Activated CD8-positive, alpha-beta T cell treated with anti-CD3 and anti-CD28 coated beads, Interleukin-2, amount 10 ng/mL, durations not matched to agents 7 days and 5 days (primary cell): ENCODE measurements at regions not wholly inside any gene's neighbourhood (a gene's known extent, or its start where the extent isn't known, plus 50 kb on each side); places are given as distances from the start of the nearest gene placed in this dataset.

Experiments used
- ATAC-seq: fragments of 150-1000 bp; cut with Tn5 transposase; one replicate; pipeline ENCODE4 v1.10.0; 2021; ENCODE audit warnings: moderate library complexity
- CTCF ChIA-PET: fragments of 350-600 bp; sonication (Branson Sonifier 250); formaldehyde crosslinking; loops from one replicate; lab custom pipeline; 2021; ENCODE audit warnings: antibody characterized with exemption; lab: Charles Lee
- POLR2A ChIA-PET: fragments of 350-600 bp; sonication (Branson Sonifier 250); formaldehyde crosslinking; loops from one replicate; lab custom pipeline; 2021; ENCODE audit warnings: antibody characterized with exemption; lab: Charles Lee
- DNase-seq: peaks from one replicate; pipeline ENCODE4 v3.0.0-alpha.2; 2020
- H3K27ac Mint-ChIP-seq: one replicate; pipeline ENCODE4 v1.8.0; 2021; ENCODE audit warnings: mild to moderate bottlenecking, mixed read lengths
- H3K27me3 Mint-ChIP-seq: one replicate; pipeline ENCODE4 v1.8.0; 2021; ENCODE audit warnings: low read depth, mixed read lengths
- H3K36me3 Mint-ChIP-seq: one replicate; pipeline ENCODE4 v1.8.0; 2021; ENCODE audit warnings: low read depth, mixed read lengths
- H3K4me1 Mint-ChIP-seq: one replicate; pipeline ENCODE4 v1.8.0; 2021; ENCODE audit warnings: low read depth, mixed read lengths
- H3K4me3 Mint-ChIP-seq: one replicate; pipeline ENCODE4 v1.8.0; 2021; ENCODE audit warnings: mild to moderate bottlenecking, mixed read lengths
- H3K9me3 Mint-ChIP-seq: one replicate; pipeline ENCODE4 v1.8.0; 2022; ENCODE audit warnings: mixed read lengths; ENCODE audit not compliant: insufficient read depth

DNA sequence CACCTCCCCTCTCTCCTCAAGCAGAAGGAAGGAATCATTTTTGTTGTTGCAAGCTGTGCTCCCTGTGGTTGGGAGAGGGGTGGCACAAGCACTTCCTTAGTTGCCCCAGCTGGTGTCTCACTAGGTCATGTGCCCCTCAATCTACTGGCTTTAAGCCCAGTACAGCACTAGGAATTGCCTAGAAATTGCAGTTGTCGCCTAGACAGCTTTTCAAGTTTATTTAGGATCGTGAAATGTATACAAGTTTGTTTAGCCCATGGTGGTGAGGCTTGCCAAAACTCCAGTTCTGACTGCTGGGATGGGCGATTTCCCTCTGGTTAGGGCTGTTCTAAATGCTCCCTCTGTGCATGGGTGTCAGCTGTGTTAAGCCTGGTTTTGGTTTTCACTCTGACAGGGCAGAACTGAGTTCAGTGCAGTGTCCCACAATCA, 126.8 kb upstream of the ZNF644 start:
- ATAC-seq (no peak), DNase-seq (no peak)
- Mint-ChIP-seq H3K27ac (no peak overlapping the region), H3K36me3 (no peaks in the 10 kb centered on the region), H3K9me3 (no peaks in the 10 kb centered on the region), H3K4me3 (no peak overlapping the region), H3K4me1 (no peaks in the 10 kb centered on the region), H3K27me3 (peaks cover 14% of the 10 kb centered on the region)
- POLR2A ChIA-PET, result interaction anchor here (0.6 kb wide), 1 partner anchor 716 kb away, joined by 5 read pairs; no protein-coding TSS in a partner anchor
- CTCF ChIA-PET, result interaction anchor here (2.8 kb wide), 1 partner anchor 17 kb away, joined by 7 read pairs; no protein-coding TSS in a partner anchor

DNA sequence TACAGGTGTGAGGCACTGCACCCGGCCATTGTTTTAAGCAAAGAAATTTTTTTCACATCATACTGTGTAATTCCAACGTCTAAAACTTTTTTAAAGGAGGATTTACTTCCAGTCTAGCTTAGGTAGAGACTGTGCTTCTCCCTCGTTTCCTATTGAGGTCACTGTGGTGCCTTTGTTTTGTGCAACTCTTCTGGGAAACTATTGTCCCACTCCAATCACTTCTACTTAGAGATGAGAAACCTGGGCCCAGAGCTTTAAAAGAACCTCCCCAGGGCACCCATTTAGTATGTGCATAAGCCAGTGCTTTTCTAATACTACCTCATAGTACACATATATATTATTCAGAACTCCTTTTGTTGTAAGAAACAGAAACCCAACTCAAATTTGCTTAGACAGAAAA, 120.0 kb upstream of the ZNF644 start:
- no peak overlapping the region for H3K27ac Mint-ChIP-seq
- DNase-seq (no peak), ATAC-seq (no peak)
- no peaks in the 10 kb centered on the region for H3K4me1 Mint-ChIP-seq
- no peaks in the 10 kb centered on the region for H3K9me3 Mint-ChIP-seq
- no peak overlapping the region for H3K4me3 Mint-ChIP-seq
- peaks cover 8% of the 10 kb centered on the region for H3K27me3 Mint-ChIP-seq
- ChIA-PET POLR2A (no interaction called here), CTCF (interaction anchor here (1.4 kb wide), 1 partner anchor 24 kb away, joined by 7 read pairs; no protein-coding TSS in a partner anchor)
- no peaks in the 10 kb centered on the region for H3K36me3 Mint-ChIP-seq

DNA sequence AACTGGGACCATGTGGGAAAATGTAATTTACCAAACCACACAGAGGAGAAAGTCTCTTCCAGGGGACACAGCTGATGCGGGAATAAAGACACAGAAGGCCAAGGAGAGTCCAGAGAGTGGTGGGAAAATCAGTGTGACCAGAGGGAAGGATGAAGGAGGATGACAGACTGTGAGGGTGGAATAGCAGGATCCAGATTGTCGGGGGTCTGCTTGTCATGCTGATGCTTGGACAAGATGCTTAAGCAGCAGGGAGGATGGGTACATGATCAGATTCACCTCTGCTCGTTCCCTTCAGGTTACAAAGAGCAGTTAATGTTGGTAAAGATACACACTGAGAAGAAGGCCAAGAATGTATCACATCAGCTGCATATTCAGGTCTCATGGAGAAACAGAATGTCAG, 117.1 kb upstream of the ZNF644 start:
- Mint-ChIP-seq H3K27ac (no peak overlapping the region), H3K36me3 (no peaks in the 10 kb centered on the region), H3K4me3 (no peak overlapping the region), H3K9me3 (no peaks in the 10 kb centered on the region), H3K4me1 (peaks cover 6% of the 10 kb centered on the region), H3K27me3 (peaks cover 3% of the 10 kb centered on the region)
- POLR2A ChIA-PET, result no interaction called here
- no peak for DNase-seq
- ATAC-seq, result no peak
- CTCF ChIA-PET, result interaction anchor here (1.9 kb wide), 1 partner anchor 27 kb away, joined by 4 read pairs; no protein-coding TSS in a partner anchor

DNA sequence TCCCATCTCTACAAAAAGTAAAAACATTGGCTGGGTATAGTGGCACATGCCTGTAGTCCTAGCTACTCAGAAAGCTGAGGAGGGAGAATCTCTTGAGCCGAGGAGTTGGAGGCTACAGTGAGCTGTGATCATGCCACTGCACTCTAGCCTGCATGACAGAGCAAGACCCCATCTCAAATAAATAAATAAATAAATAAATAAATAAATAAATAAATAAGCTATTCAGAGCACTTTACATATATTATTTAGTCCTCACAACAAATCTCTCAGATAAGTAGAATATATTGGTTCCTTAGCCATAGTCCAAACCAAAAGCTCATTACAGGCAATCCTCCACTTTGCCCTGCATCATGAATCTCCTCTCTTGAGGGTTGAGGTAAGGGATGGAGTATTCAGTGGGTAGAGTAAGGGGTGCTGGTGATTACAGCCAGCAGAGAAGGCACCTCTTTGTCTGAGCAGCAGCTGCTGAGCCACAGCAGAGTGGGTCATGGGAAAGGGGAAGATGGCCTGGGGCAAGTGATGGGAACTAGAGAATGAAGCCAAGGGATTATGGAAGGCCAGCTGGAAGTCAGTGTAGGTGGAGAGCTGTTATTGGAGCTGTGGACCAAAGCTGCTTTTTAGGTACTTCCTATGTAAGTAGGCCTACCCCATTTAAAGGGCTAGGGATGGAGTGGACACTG, 115.5 kb upstream of the ZNF644 start:
- Mint-ChIP-seq H3K9me3 (no peaks in the 10 kb centered on the region), H3K4me1 (peaks cover 6% of the 10 kb centered on the region), H3K27me3 (peaks cover 5% of the 10 kb centered on the region), H3K36me3 (no peaks in the 10 kb centered on the region), H3K27ac (no peak overlapping the region), H3K4me3 (no peak overlapping the region)
- POLR2A ChIA-PET, result no interaction called here
- ATAC-seq, result no peak
- DNase-seq, result no peak
- CTCF ChIA-PET, result interaction anchor here (1.9 kb wide), 1 partner anchor 29 kb away, joined by 4 read pairs; no protein-coding TSS in a partner anchor

DNA sequence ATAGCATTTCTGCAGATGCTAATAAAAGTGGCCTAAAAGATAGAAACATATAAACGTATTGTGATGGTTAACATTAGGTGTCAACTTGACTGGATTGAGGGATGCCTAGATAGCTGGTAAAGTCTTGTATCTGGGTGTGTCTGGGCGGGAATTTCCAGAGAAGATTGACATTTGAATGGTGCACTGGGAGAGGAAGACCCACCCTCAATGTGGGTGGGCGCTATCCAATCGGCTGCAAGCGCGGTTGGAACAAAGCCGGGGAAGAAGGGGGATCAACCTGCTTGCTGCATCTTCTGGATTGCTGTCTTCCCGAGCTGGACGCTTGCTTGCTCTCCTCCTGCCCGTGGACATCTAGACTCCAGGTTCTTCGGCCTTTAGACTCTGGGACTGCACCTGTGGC, 114.0 kb upstream of the ZNF644 start:
- Mint-ChIP-seq H3K4me3 (no peak overlapping the region), H3K36me3 (no peaks in the 10 kb centered on the region), H3K4me1 (peaks cover 6% of the 10 kb centered on the region), H3K27me3 (peaks cover 5% of the 10 kb centered on the region), H3K27ac (no peak overlapping the region), H3K9me3 (no peaks in the 10 kb centered on the region)
- POLR2A ChIA-PET, result no interaction called here
- CTCF ChIA-PET, result no interaction called here
- ATAC-seq, result no peak
- no peak for DNase-seq

DNA sequence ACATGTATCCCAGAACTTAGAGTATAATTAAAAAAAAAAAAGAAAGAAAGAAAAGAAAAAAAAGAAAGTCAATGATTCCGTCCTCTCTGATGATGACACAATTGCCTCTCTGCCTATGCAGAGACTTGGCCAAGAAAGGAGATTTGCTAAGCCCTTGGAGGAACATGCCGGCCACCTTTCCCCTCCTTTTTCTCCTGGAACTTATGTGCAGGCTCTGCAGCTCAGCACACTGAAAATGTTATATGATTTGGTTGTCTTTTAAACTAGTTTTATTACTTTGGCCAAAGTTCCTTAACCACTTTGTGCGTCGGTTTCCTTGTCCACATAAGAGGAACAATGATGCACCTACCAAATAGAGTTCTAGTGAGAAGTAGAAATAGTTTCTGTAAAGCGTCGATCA, 111.4 kb upstream of the ZNF644 start:
- Mint-ChIP-seq H3K9me3 (no peaks in the 10 kb centered on the region), H3K27ac (no peak overlapping the region), H3K4me3 (no peak overlapping the region), H3K4me1 (peaks cover 6% of the 10 kb centered on the region), H3K27me3 (peaks cover 5% of the 10 kb centered on the region), H3K36me3 (no peaks in the 10 kb centered on the region)
- no peak for ATAC-seq
- CTCF ChIA-PET, result no interaction called here
- DNase-seq, result no peak
- POLR2A ChIA-PET, result no interaction called here

DNA sequence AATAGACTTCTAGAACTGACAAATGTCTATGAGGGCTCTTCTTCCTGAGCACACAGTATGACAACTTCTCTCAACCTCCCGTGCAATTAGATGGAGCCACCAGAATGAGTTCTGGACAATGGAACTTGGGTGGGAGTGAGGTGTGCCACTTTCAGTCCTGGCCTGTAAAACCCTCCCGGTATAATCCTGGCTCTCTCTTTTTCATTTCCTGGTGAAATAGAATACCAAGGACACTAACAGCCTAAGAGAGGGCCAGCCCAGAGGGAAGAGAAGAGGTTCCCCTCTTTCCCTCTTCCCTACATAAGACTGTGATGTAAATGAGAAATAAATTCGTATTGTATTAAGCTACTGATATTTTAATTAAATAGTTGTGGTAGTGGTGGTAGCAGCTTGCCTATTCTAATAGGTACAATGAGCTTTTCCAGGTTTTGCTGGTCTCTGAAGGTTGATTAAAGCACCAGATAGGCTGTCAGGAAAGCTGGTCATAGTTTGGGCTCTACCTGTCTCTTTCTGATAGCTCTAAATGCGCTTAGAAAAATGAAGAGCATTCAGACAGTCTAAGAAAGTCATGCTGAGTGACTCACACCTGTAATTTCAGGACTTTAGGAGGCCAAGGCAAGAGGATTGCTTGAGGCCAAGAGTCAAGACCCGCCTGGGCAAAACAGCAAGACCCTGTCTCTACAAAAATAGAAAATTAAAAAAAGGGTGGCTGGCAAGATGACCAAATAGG, 108.6 kb upstream of the ZNF644 start:
- H3K27me3 Mint-ChIP-seq, result peaks cover 2% of the 10 kb centered on the region
- DNase-seq, result no peak
- CTCF ChIA-PET, result no interaction called here
- H3K4me1 Mint-ChIP-seq, result no peaks in the 10 kb centered on the region
- H3K27ac Mint-ChIP-seq, result no peak overlapping the region
- ATAC-seq, result no peak
- no peaks in the 10 kb centered on the region for H3K36me3 Mint-ChIP-seq
- no peak overlapping the region for H3K4me3 Mint-ChIP-seq
- H3K9me3 Mint-ChIP-seq, result no peaks in the 10 kb centered on the region
- POLR2A ChIA-PET, result no interaction called here

DNA sequence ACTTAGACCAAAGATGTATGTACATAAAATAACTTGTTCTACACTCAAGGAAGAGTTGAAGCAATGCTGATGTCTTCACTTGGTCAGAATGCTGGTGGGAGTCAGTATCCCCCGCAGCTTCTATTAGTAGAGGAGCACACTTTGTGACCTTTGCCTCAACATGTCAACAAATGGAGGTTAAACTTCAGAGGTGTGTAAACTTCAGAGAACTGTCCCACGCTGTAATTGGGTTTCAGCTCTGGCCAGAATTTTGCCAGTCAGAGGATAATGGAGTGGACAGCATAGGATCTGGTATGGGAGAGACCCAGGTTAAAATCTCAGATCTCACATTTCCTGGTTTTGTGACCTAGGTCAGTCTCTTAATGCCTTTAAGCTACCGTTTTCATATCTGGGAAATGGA, 107.6 kb upstream of the ZNF644 start:
- ATAC-seq, result no peak
- H3K27me3 Mint-ChIP-seq, result peaks cover 5% of the 10 kb centered on the region
- H3K4me3 Mint-ChIP-seq, result no peak overlapping the region
- H3K9me3 Mint-ChIP-seq, result no peaks in the 10 kb centered on the region
- no peaks in the 10 kb centered on the region for H3K36me3 Mint-ChIP-seq
- POLR2A ChIA-PET, result no interaction called here
- peaks cover 3% of the 10 kb centered on the region for H3K4me1 Mint-ChIP-seq
- DNase-seq, result no peak
- H3K27ac Mint-ChIP-seq, result no peak overlapping the region
- CTCF ChIA-PET, result no interaction called here

DNA sequence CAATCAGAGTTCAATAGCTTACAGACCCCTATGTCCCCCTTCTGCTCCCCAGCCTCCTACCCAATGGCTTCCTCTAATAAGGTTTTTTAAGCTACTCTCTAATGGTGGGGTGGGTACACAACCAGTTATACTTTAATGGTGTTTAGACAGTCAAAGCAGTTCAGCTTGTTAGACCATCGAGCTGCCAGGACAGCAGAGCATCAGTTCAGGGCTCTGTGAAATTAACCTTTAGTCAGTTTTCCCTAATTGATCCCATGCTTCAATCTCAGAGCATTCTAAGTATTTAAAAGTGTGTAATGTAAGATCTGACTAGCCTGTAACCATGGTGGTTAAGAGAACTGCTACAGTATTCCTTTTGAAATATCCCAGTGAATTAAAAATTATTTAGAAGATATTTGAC, 107.2 kb upstream of the ZNF644 start:
- CTCF ChIA-PET, result no interaction called here
- Mint-ChIP-seq H3K27ac (no peak overlapping the region), H3K9me3 (no peaks in the 10 kb centered on the region), H3K36me3 (no peaks in the 10 kb centered on the region), H3K4me1 (peaks cover 3% of the 10 kb centered on the region), H3K4me3 (no peak overlapping the region), H3K27me3 (peaks cover 5% of the 10 kb centered on the region)
- POLR2A ChIA-PET, result no interaction called here
- DNase-seq, result no peak
- ATAC-seq, result no peak

DNA sequence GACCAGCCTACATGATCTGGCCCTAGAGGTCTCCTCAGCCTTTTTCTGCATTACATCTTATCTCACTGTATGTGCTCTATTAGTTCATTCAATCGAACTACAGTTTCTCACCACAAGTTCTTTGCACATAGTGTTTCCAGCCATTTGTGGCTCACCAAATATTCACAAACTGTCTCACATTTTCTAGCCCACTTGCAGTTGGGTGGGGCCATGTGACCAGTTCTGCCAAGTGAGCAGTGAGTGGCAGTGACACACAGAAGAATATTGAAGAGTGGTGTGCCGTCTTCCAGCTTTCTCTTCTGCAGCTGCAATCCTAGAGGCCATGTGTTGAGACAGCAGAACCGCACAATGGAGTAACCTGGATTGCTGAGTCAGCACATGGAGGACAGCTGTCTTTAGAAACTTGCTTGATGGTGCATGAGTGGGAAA, 103.2 kb upstream of the ZNF644 start:
- ChIA-PET POLR2A (no interaction called here), CTCF (interaction anchor here (1.2 to 2.9 kb wide), 2 partner anchors 40 to 404 kb away, joined by 4 to 14 read pairs; no protein-coding TSS in a partner anchor)
- H3K27ac Mint-ChIP-seq, result no peak overlapping the region
- H3K4me3 Mint-ChIP-seq, result no peak overlapping the region
- peaks cover 3% of the 10 kb centered on the region for H3K27me3 Mint-ChIP-seq
- H3K4me1 Mint-ChIP-seq, result peaks cover 3% of the 10 kb centered on the region
- H3K9me3 Mint-ChIP-seq, result no peaks in the 10 kb centered on the region
- H3K36me3 Mint-ChIP-seq, result no peaks in the 10 kb centered on the region
- DNase-seq (no peak), ATAC-seq (no peak)

DNA sequence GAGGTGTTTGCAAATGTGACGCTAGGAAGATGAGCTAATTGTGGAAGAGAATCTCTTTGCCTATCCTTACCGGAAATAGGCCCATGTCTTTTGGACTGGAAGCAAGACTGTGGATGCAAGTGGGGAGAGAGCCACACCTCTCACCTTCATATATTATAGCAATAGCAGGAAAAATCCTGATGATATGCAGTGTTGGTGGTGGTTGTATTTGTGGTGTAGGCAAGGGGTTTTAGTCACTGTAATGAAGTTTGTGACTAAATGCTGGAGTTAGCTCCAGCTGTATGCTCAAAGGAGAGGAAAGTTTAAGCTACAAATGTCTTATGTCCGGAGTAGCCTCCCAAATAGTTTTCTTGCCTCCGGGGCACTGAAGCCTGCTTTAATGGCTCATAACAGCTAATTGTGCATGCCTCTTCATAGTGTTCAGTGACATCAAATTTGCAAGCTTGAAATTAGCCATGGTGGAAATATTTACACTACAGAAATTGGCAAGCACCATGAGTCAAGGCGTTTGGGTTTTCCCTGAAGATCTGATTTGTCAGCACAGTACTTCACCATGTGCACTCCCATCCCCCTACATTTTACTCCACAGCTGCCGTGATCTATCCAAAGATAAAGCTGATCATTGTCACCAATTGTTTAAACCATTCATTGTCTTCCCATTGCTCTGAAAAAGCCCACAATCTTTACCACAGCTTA, 102.6 kb upstream of the ZNF644 start:
- ChIA-PET POLR2A (no interaction called here), CTCF (interaction anchor here (1.2 to 2.9 kb wide), 2 partner anchors 41 to 403 kb away, joined by 4 to 14 read pairs; no protein-coding TSS in a partner anchor)
- peaks cover 3% of the 10 kb centered on the region for H3K27me3 Mint-ChIP-seq
- no peaks in the 10 kb centered on the region for H3K36me3 Mint-ChIP-seq
- H3K27ac Mint-ChIP-seq, result no peak overlapping the region
- DNase-seq (no peak), ATAC-seq (no peak)
- no peak overlapping the region for H3K4me3 Mint-ChIP-seq
- H3K9me3 Mint-ChIP-seq, result no peaks in the 10 kb centered on the region
- peaks cover 3% of the 10 kb centered on the region for H3K4me1 Mint-ChIP-seq
